Mesothelial cell of epicardium (in vitro differentiated cells): ENCODE measurements at regions not wholly inside any gene's neighbourhood (a gene's known extent, or its start where the extent isn't known, plus 50 kb on each side); places are given as distances from the start of the nearest gene placed in this dataset.

Experiments used
- DNase-seq, 2 experiments: peaks; one replicate each; pipeline ENCODE4 v3.0.0; 2021; ENCODE audit warnings: low spot score in 2 of 2; ENCODE audit not compliant: unreplicated experiment in 2 of 2
- H3K27ac Mint-ChIP-seq: 2 replicates; pipeline ENCODE4 v1.8.0; 2021; ENCODE audit warnings: mixed read lengths
- H3K27me3 Mint-ChIP-seq: 2 replicates; pipeline ENCODE4 v1.8.0; 2021; ENCODE audit warnings: low read depth, mixed read lengths
- H3K36me3 Mint-ChIP-seq: 2 replicates; pipeline ENCODE4 v1.8.0; 2021; ENCODE audit warnings: mixed read lengths
- H3K4me1 Mint-ChIP-seq: 2 replicates; pipeline ENCODE4 v1.8.0; 2021; ENCODE audit warnings: mixed read lengths
- H3K4me3 Mint-ChIP-seq: 2 replicates; pipeline ENCODE4 v1.8.0; 2021; ENCODE audit warnings: mild to moderate bottlenecking, moderate library complexity, mixed read lengths
- H3K9me3 Mint-ChIP-seq: 2 replicates; pipeline ENCODE4 v1.8.0; 2021; ENCODE audit warnings: mixed read lengths
- CTCF ChIP-seq: fragments of 200-600 bp; sonication (generic); IDR thresholded peaks from one replicate; pipeline ENCODE4 v1.5.0; 2021; ENCODE audit warnings: antibody characterized with exemption; ENCODE audit not compliant: unreplicated experiment

- H3K27me3 Mint-ChIP-seq: no peaks in the 10 kb centered on the region
- peaks cover 14% of the 10 kb centered on the region for H3K4me1 Mint-ChIP-seq
These were observed 303.1 kb upstream of the SOX5 start for GRCh38 chr12:24252602-24253001.

GRCh38 chr12:24246934-24247333 is 297.5 kb upstream of the SOX5 start:
- DNase-seq: no peak
- Mint-ChIP-seq H3K9me3 (no peaks in the 10 kb centered on the region), H3K36me3 (no peaks in the 10 kb centered on the region), H3K27me3 (no peaks in the 10 kb centered on the region), H3K4me1 (no peaks in the 10 kb centered on the region), H3K4me3 (no peak overlapping the region), H3K27ac (no peak overlapping the region)
- TF ChIP-seq CTCF: no peak

More at GRCh38 chr12:24252602-24253001, 303.1 kb upstream of the SOX5 start:
- H3K36me3 Mint-ChIP-seq: no peaks in the 10 kb centered on the region
- H3K4me3 Mint-ChIP-seq: no peak overlapping the region
- TF ChIP-seq CTCF: no peak
- H3K9me3 Mint-ChIP-seq: peaks cover 8% of the 10 kb centered on the region
- no peak for DNase-seq
- no peak overlapping the region for H3K27ac Mint-ChIP-seq

GRCh38 chr12:24246376-24246775 is 296.9 kb upstream of the SOX5 start:
- TF ChIP-seq CTCF: no peak
- Mint-ChIP-seq H3K4me3 (no peak overlapping the region), H3K36me3 (no peaks in the 10 kb centered on the region), H3K4me1 (no peaks in the 10 kb centered on the region), H3K27me3 (no peaks in the 10 kb centered on the region), H3K9me3 (no peaks in the 10 kb centered on the region), H3K27ac (no peak overlapping the region)
- no peak for DNase-seq

GRCh38 chr12:24244801-24245200 is 295.3 kb upstream of the SOX5 start:
- no peaks in the 10 kb centered on the region for H3K9me3 Mint-ChIP-seq

GRCh38 chr12:24244231-24244630 is 294.8 kb upstream of the SOX5 start:
- no peak overlapping the region for H3K27ac Mint-ChIP-seq
- H3K27me3 Mint-ChIP-seq: no peaks in the 10 kb centered on the region
- no peaks in the 10 kb centered on the region for H3K9me3 Mint-ChIP-seq
- no peak for TF ChIP-seq CTCF
- H3K4me3 Mint-ChIP-seq: no peak overlapping the region
- no peak for DNase-seq
- H3K36me3 Mint-ChIP-seq: no peaks in the 10 kb centered on the region
- H3K4me1 Mint-ChIP-seq: no peaks in the 10 kb centered on the region

More at GRCh38 chr12:24244801-24245200, 295.3 kb upstream of the SOX5 start:
- no peak for TF ChIP-seq CTCF
- Mint-ChIP-seq H3K27me3 (no peaks in the 10 kb centered on the region), H3K4me1 (no peaks in the 10 kb centered on the region), H3K4me3 (no peak overlapping the region), H3K27ac (no peak overlapping the region), H3K36me3 (no peaks in the 10 kb centered on the region)
- DNase-seq: no peak

GRCh38 chr12:24240707-24241106 is 291.2 kb upstream of the SOX5 start:
- Mint-ChIP-seq H3K4me3 (no peak overlapping the region), H3K27me3 (no peaks in the 10 kb centered on the region), H3K36me3 (no peaks in the 10 kb centered on the region), H3K4me1 (no peaks in the 10 kb centered on the region), H3K27ac (no peak overlapping the region), H3K9me3 (no peaks in the 10 kb centered on the region)
- DNase-seq: no peak
- no peak for TF ChIP-seq CTCF
